IMR-90 (cell line): ENCODE measurements at regions not wholly inside any gene's neighbourhood (a gene's known extent, or its start where the extent isn't known, plus 50 kb on each side); places are given as distances from the start of the nearest gene placed in this dataset.

Experiments
- ATAC-seq: fragments of 200-7000 bp; cut with Tn5 transposase; 2 replicates; pipeline ENCODE4 v1.9.1; 2020; ENCODE audit warnings: low read depth, mild to moderate bottlenecking, moderate library complexity
- BruUV-seq: library from RNA; stranded (reverse); fragments of 400-500 nt; replicated peaks from 2 replicates; lab custom pipeline; 2021; lab: Mats Ljungman, UMichigan
- CTCF ChIA-PET: fragments of 300-600 bp; formaldehyde crosslinking; extraction: SDS; loops from one replicate; lab custom pipeline; 2021; ENCODE audit warnings: antibody characterized with exemption; lab: Yijun Ruan, JAX
- POLR2A ChIA-PET: fragments of 300-600 bp; sonication (Branson Sonifier 250); formaldehyde crosslinking; loops from one replicate; lab custom pipeline; 2022; ENCODE audit warnings: antibody characterized with exemption; ENCODE audit not compliant: unreplicated experiment; lab: Charles Lee
- DNase-seq: peaks from one replicate; pipeline ENCODE4 v3.0.0; 2013
- H2AFZ ChIP-seq: replicated peaks from 2 replicates; pipeline ENCODE3; 2013; ENCODE audit warnings: low read length, mild to moderate bottlenecking; ENCODE audit not compliant: poor library complexity
- H2AK5ac ChIP-seq: 2 replicates; pipeline ENCODE4 v1.6.1; 2013; ENCODE audit warnings: low read depth, low read length, inconsistent platforms
- H2AK9ac ChIP-seq: replicated peaks from 2 replicates; pipeline ENCODE3; 2013; ENCODE audit warnings: mild to moderate bottlenecking, low read depth, low read length, moderate library complexity; ENCODE audit not compliant: poor library complexity
- H2BK120ac ChIP-seq: 2 replicates; pipeline ENCODE4 v1.6.1; 2013; ENCODE audit warnings: low read depth, low read length, inconsistent platforms
- H2BK15ac ChIP-seq: 3 replicates; pipeline ENCODE4 v1.6.1; 2013; ENCODE audit warnings: low read depth, low read length, inconsistent platforms
- H2BK20ac ChIP-seq: 2 replicates; pipeline ENCODE4 v1.6.1; 2013; ENCODE audit warnings: low read depth, mild to moderate bottlenecking, inconsistent platforms, low read length, moderate library complexity
- H2BK5ac ChIP-seq: 2 replicates; pipeline ENCODE4 v1.6.1; 2013; ENCODE audit warnings: mild to moderate bottlenecking, low read depth, low read length, inconsistent platforms; ENCODE audit not compliant: poor library complexity, severe bottlenecking
- H3K14ac ChIP-seq: replicated peaks from 2 replicates; pipeline ENCODE4 v1.6.1; 2013; ENCODE audit warnings: low read depth, low read length, inconsistent platforms
- H3K18ac ChIP-seq: 2 replicates; pipeline ENCODE4 v1.6.1; 2013; ENCODE audit warnings: low read depth, low read length, control low read depth
- H3K23ac ChIP-seq: 2 replicates; pipeline ENCODE4 v1.6.1; 2013; ENCODE audit warnings: low read depth, low read length, inconsistent platforms
- H3K27ac ChIP-seq: 2 replicates; pipeline ENCODE4 v1.5.1; 2013; ENCODE audit warnings: mild to moderate bottlenecking, control low read depth, low read length; ENCODE audit not compliant: insufficient read depth
- H3K27me3 ChIP-seq: 2 replicates; pipeline ENCODE4 v1.6.1; 2013; ENCODE audit warnings: low read length; ENCODE audit not compliant: control insufficient read depth, insufficient read depth
- H3K36me3 ChIP-seq: 2 replicates; pipeline ENCODE4 v1.6.1; 2013; ENCODE audit warnings: low read length, mixed read lengths; ENCODE audit not compliant: control insufficient read depth, insufficient read depth
- H3K4ac ChIP-seq: 2 replicates; pipeline ENCODE4 v1.6.1; 2013; ENCODE audit warnings: low read depth, low read length, inconsistent platforms
- H3K4me1 ChIP-seq: 2 replicates; pipeline ENCODE4 v1.6.1; 2013; ENCODE audit warnings: low read length, mixed read lengths; ENCODE audit not compliant: control insufficient read depth, insufficient read depth
- H3K4me2 ChIP-seq: 2 replicates; pipeline ENCODE4 v1.6.1; 2013; ENCODE audit warnings: low read depth, mild to moderate bottlenecking, control low read depth, low read length, moderate library complexity
- H3K4me3 ChIP-seq: 2 replicates; pipeline ENCODE4 v1.5.1; 2013; ENCODE audit warnings: low read depth, mild to moderate bottlenecking, control low read depth, low read length, moderate library complexity; ENCODE audit not compliant: insufficient read depth
- H3K56ac ChIP-seq: 2 replicates; pipeline ENCODE4 v1.6.1; 2013; ENCODE audit warnings: low read length, inconsistent platforms; ENCODE audit not compliant: insufficient read depth; ENCODE audit errors: extremely low read depth
- H3K79me1 ChIP-seq, 2 experiments: 2 replicates each; pipeline ENCODE4 v1.6.1; 2013; ENCODE audit warnings: low read length in 2 of 2, inconsistent platforms in 1 of 2, low read depth in 1 of 2
- H3K9ac ChIP-seq: 2 replicates; pipeline ENCODE4 v1.6.1; 2013; ENCODE audit warnings: low read depth, low read length, control low read depth
- H3K9me1 ChIP-seq: 2 replicates; pipeline ENCODE4 v1.6.1; 2013; ENCODE audit warnings: low read length, inconsistent platforms; ENCODE audit not compliant: insufficient read depth
- H3K9me3 ChIP-seq: 2 replicates; pipeline ENCODE4 v1.6.1; 2013; ENCODE audit warnings: low read length; ENCODE audit not compliant: control insufficient read depth, insufficient read depth
- H4K20me1 ChIP-seq: 2 replicates; pipeline ENCODE4 v1.6.1; 2013; ENCODE audit warnings: low read length, inconsistent platforms; ENCODE audit not compliant: insufficient read depth
- H4K5ac ChIP-seq: 2 replicates; pipeline ENCODE4 v1.6.1; 2013; ENCODE audit warnings: mild to moderate bottlenecking, low read depth, low read length, control low read depth
- H4K8ac ChIP-seq, 2 experiments: 2 replicates each; pipeline ENCODE4 v1.6.1; 2013; ENCODE audit warnings: low read depth in 2 of 2, low read length in 2 of 2, control low read depth in 1 of 2, inconsistent platforms in 1 of 2
- H4K91ac ChIP-seq: 2 replicates; pipeline ENCODE4 v1.6.1; 2013; ENCODE audit warnings: low read depth, low read length, inconsistent platforms; ENCODE audit not compliant: insufficient read depth
- NFE2L2 ChIP-seq: fragments of 150-350 bp; IDR thresholded peaks from 2 replicates; pipeline ENCODE4 v1.6.1; 2016; ENCODE audit warnings: low read depth, mild to moderate bottlenecking, low read length
- WGBS, 2 experiments: methylation state at CpG; one replicate each; pipeline versions ENCODE4 v1.1.5 to v1.1.7; 2013; ENCODE audit warnings: missing lambda C conversion rate in 2 of 2; ENCODE audit not compliant: insufficient read length in 1 of 2; ENCODE audit errors: extremely low coverage in 2 of 2; 5-methylcytosine and 5-hydroxymethylcytosine counted together
- dilution Hi-C: fragments of 300-500 bp; cut with HindIII; formaldehyde crosslinking; loops from one replicate; pipeline ENCODE4 v1.14.3; 2018; ENCODE audit warnings: low sequenced_read_pairs; ENCODE audit not compliant: unreplicated experiment
- in situ Hi-C: fragments of 300-500 bp; cut with MboI; formaldehyde crosslinking; loops from 3 replicates; pipeline ENCODE4 v1.14.3; 2019; ENCODE audit warnings: low sequenced_read_pairs, inconsistent platforms, mixed read lengths
- intact Hi-C: fragments of 100-400 bp; cut with micrococcal nuclease; formaldehyde crosslinking; loops from 2 replicates; pipeline ENCODE4 v1.10.0; 2022

- DNase-seq (no peak), ATAC-seq (no peak)
- Histone ChIP-seq H3K14ac (no peak overlapping the region), H2AK5ac (no peak overlapping the region), H3K56ac (no peak overlapping the region), H3K27me3 (no peaks in the 10 kb centered on the region), H3K18ac (no peak overlapping the region), H4K20me1 (no peaks in the 10 kb centered on the region), H4K5ac (no peak overlapping the region), H2BK20ac (no peak overlapping the region), H3K27ac (no peak overlapping the region), H3K79me1 (no peaks in the 10 kb centered on the region), H2BK15ac (no peak overlapping the region), H3K4me1 (no peaks in the 10 kb centered on the region), H3K9ac (no peak overlapping the region), H3K9me3 (no peaks in the 10 kb centered on the region), H3K23ac (no peak overlapping the region), H2BK120ac (no peak overlapping the region), H4K91ac (no peak overlapping the region), H3K36me3 (no peaks in the 10 kb centered on the region), H2AK9ac (no peak overlapping the region), H4K8ac (no peak overlapping the region), H2AFZ (no peak overlapping the region), H3K4me2 (no peak overlapping the region), H2BK5ac (no peak overlapping the region), H3K4ac (no peak overlapping the region), H3K9me1 (no peaks in the 10 kb centered on the region), H3K4me3 (no peak overlapping the region)
- no CpG with 5 or more reads among the region's 3 CpGs for WGBS, 2 experiments
- no TSS peak for BruUV-seq
- in situ Hi-C loops (no loop called here), dilution Hi-C loops (no loop called here), intact Hi-C loops (no loop called here)
- ChIA-PET POLR2A (no interaction called here), CTCF (interaction anchor here (0.6 kb wide), 1 partner anchor 15 kb away, joined by 4 read pairs; no protein-coding TSS in a partner anchor)
- TF ChIP-seq NFE2L2: no peak
These were observed 1757.3 kb upstream of the PIK3C3 start for GRCh38 chr18:40197711-40198110.
